GM23338 (cell line): ENCODE measurements at regions not wholly inside any gene's neighbourhood (a gene's known extent, or its start where the extent isn't known, plus 50 kb on each side); places are given as distances from the start of the nearest gene placed in this dataset.

ENCODE experiments used
- ATAC-seq: fragments of 200-7000 bp; cut with Tn5 transposase; 3 replicates; pipeline ENCODE4 v1.9.1; 2020
- DNase-seq: peaks from one replicate; pipeline ENCODE4 v3.0.0-alpha.2; 2015; ENCODE audit warnings: low spot score
- H2AFZ ChIP-seq: fragments of 200-600 bp; sonication (generic); 2 replicates; pipeline ENCODE4 v1.8.0; 2016; ENCODE audit warnings: antibody characterized with exemption, mild to moderate bottlenecking, moderate library complexity
- H3F3A ChIP-seq: fragments of 200-600 bp; sonication (generic); replicated peaks from 2 replicates; pipeline ENCODE4 v1.8.0; 2017; ENCODE audit warnings: antibody characterized with exemption, mixed run types, low read depth
- H3K27ac ChIP-seq: fragments of 200-600 bp; sonication (generic); 2 replicates; pipeline ENCODE4 v1.6.1; 2016; ENCODE audit warnings: low read depth
- H3K27me3 ChIP-seq: fragments of 200-600 bp; sonication (generic); 2 replicates; pipeline ENCODE4 v1.8.0; 2016; ENCODE audit warnings: mild to moderate bottlenecking, mixed run types, moderate library complexity; ENCODE audit not compliant: insufficient read depth
- H3K36me3 ChIP-seq: fragments of 200-600 bp; sonication (generic); 2 replicates; pipeline ENCODE4 v1.8.0; 2016; ENCODE audit warnings: mild to moderate bottlenecking; ENCODE audit not compliant: insufficient read depth
- H3K4me1 ChIP-seq: fragments of 200-600 bp; sonication (generic); 2 replicates; pipeline ENCODE4 v1.8.0; 2016; ENCODE audit warnings: mild to moderate bottlenecking, moderate library complexity; ENCODE audit not compliant: insufficient read depth
- H3K4me2 ChIP-seq: fragments of 200-600 bp; sonication (generic); 2 replicates; pipeline ENCODE4 v1.7.1; 2017; ENCODE audit warnings: mixed run types
- H3K4me3 ChIP-seq: fragments of 200-600 bp; sonication (generic); 2 replicates; pipeline ENCODE4 v1.6.1; 2016; ENCODE audit warnings: mixed run types
- H3K79me2 ChIP-seq: fragments of 200-600 bp; sonication (generic); replicated peaks from 2 replicates; pipeline ENCODE4 v1.8.0; 2017; ENCODE audit warnings: mild to moderate bottlenecking; ENCODE audit not compliant: insufficient read depth
- H3K9me2 ChIP-seq: fragments of 200-600 bp; sonication (generic); 2 replicates; pipeline ENCODE4 v1.8.0; 2017; ENCODE audit not compliant: insufficient read depth
- H4K20me1 ChIP-seq: fragments of 200-600 bp; sonication (generic); replicated peaks from 2 replicates; pipeline ENCODE4 v1.8.0; 2017; ENCODE audit warnings: mild to moderate bottlenecking; ENCODE audit not compliant: insufficient read depth
- H3K27ac Mint-ChIP-seq: 2 replicates; pipeline ENCODE4 v1.8.0; 2020; ENCODE audit warnings: inconsistent platforms, mild to moderate bottlenecking, moderate library complexity, mixed read lengths
- H3K27me3 Mint-ChIP-seq: 3 replicates; pipeline ENCODE4 v1.8.0; 2022; ENCODE audit warnings: low read depth, mild to moderate bottlenecking, moderate library complexity, mixed read lengths, inconsistent platforms; ENCODE audit not compliant: insufficient read depth, poor library complexity
- H3K36me3 Mint-ChIP-seq: 3 replicates; pipeline ENCODE4 v1.8.0; 2021; ENCODE audit warnings: low read depth, mild to moderate bottlenecking, inconsistent platforms, moderate library complexity, mixed read lengths
- H3K4me1 Mint-ChIP-seq: 3 replicates; pipeline ENCODE4 v1.8.0; 2020; ENCODE audit warnings: mild to moderate bottlenecking, inconsistent platforms, mixed read lengths
- H3K4me3 Mint-ChIP-seq: 3 replicates; pipeline ENCODE4 v1.8.0; 2021; ENCODE audit warnings: moderate library complexity, mild to moderate bottlenecking, inconsistent platforms, mixed read lengths
- H3K9me3 Mint-ChIP-seq: 3 replicates; pipeline ENCODE4 v1.8.0; 2020; ENCODE audit warnings: moderate library complexity, mild to moderate bottlenecking, inconsistent platforms, mixed read lengths
- EZH2 ChIP-seq: fragments of 200-600 bp; sonication (generic); IDR thresholded peaks from one replicate; pipeline ENCODE4 v1.8.0; 2017; ENCODE audit warnings: antibody characterized with exemption, mild to moderate bottlenecking, low read depth; ENCODE audit not compliant: unreplicated experiment
- EZH2phosphoT487 ChIP-seq: fragments of 200-600 bp; sonication (generic); IDR thresholded peaks from one replicate; pipeline ENCODE4 v1.8.1; 2018; ENCODE audit warnings: antibody characterized with exemption; ENCODE audit not compliant: unreplicated experiment
- JUNB ChIP-seq: IDR thresholded peaks from one replicate; pipeline ENCODE4 v1.6.1; 2016; ENCODE audit warnings: antibody characterized with exemption; ENCODE audit not compliant: unreplicated experiment
- NANOG ChIP-seq: IDR thresholded peaks from 2 replicates; pipeline ENCODE4 v1.6.1; 2016; ENCODE audit warnings: antibody characterized with exemption, borderline replicate concordance
- POLR2AphosphoS5 ChIP-seq: IDR thresholded peaks from 2 replicates; pipeline ENCODE4 v1.6.1; 2016; ENCODE audit warnings: antibody characterized with exemption, low read depth
- ZNF331 ChIP-seq: fragments of 250-450 bp; sonication (Bioruptor Pico); IDR thresholded peaks from 2 replicates; pipeline ENCODE4 v1.5.0; 2020; ENCODE audit warnings: low read depth, mild to moderate bottlenecking, moderate library complexity
- TF ChIP-seq, protein P1 (sequence below): fragments of 250-450 bp; sonication (Bioruptor Pico); IDR thresholded peaks from 2 replicates; pipeline ENCODE4 v1.5.0; 2020; ENCODE audit warnings: mild to moderate bottlenecking, moderate library complexity
- TF ChIP-seq, protein P2 (sequence below): IDR thresholded peaks from 2 replicates; pipeline ENCODE4 v1.6.1; 2016; ENCODE audit warnings: antibody characterized with exemption
- TF ChIP-seq, protein P3 (sequence below), 2 experiments: fragments of 200-600 bp in 1 of 2; sonication (generic) in 1 of 2; conservative IDR thresholded peaks; 2 replicates each; pipeline versions ENCODE4 v1.5.1 to v1.6.1; 2016 to 2017; ENCODE audit warnings: antibody characterized with exemption in 2 of 2, low read depth in 2 of 2, mild to moderate bottlenecking in 2 of 2, moderate library complexity in 1 of 2

DNA sequence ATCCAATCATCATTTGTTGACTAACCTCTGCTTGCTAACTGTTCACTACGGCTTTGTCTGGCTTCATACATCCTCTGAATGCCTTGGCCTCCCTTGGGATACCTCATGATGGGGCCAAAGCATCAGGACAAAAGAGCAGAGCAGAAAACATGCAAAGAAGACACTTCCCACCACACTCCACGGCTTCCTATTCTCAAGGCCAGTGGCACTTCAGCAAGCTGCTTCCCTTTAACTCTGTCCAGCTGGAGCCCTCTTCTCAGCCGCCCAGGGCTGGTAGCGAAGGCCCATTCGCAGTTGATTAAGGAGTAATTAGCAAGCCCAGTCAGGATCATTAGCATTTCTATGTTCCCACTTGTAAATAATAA lies 224.3 kb upstream of the FGGY start:
- H3K9me2 ChIP-seq, result no peaks in the 10 kb centered on the region
- peak overlapping the region; percentile 72 for H3K27ac ChIP-seq
- H3K4me1 Mint-ChIP-seq, result peaks cover 62% of the 10 kb centered on the region
- no peaks in the 10 kb centered on the region for H4K20me1 ChIP-seq
- peak overlapping the region; percentile 79 for H3K27ac Mint-ChIP-seq
- TF ChIP-seq NANOG (peak; percentile 92), ZNF331 (no peak), POLR2AphosphoS5 (no peak), EZH2 (no peak), JUNB (no peak), EZH2phosphoT487 (no peak)
- TF ChIP-seq, protein P1, sequence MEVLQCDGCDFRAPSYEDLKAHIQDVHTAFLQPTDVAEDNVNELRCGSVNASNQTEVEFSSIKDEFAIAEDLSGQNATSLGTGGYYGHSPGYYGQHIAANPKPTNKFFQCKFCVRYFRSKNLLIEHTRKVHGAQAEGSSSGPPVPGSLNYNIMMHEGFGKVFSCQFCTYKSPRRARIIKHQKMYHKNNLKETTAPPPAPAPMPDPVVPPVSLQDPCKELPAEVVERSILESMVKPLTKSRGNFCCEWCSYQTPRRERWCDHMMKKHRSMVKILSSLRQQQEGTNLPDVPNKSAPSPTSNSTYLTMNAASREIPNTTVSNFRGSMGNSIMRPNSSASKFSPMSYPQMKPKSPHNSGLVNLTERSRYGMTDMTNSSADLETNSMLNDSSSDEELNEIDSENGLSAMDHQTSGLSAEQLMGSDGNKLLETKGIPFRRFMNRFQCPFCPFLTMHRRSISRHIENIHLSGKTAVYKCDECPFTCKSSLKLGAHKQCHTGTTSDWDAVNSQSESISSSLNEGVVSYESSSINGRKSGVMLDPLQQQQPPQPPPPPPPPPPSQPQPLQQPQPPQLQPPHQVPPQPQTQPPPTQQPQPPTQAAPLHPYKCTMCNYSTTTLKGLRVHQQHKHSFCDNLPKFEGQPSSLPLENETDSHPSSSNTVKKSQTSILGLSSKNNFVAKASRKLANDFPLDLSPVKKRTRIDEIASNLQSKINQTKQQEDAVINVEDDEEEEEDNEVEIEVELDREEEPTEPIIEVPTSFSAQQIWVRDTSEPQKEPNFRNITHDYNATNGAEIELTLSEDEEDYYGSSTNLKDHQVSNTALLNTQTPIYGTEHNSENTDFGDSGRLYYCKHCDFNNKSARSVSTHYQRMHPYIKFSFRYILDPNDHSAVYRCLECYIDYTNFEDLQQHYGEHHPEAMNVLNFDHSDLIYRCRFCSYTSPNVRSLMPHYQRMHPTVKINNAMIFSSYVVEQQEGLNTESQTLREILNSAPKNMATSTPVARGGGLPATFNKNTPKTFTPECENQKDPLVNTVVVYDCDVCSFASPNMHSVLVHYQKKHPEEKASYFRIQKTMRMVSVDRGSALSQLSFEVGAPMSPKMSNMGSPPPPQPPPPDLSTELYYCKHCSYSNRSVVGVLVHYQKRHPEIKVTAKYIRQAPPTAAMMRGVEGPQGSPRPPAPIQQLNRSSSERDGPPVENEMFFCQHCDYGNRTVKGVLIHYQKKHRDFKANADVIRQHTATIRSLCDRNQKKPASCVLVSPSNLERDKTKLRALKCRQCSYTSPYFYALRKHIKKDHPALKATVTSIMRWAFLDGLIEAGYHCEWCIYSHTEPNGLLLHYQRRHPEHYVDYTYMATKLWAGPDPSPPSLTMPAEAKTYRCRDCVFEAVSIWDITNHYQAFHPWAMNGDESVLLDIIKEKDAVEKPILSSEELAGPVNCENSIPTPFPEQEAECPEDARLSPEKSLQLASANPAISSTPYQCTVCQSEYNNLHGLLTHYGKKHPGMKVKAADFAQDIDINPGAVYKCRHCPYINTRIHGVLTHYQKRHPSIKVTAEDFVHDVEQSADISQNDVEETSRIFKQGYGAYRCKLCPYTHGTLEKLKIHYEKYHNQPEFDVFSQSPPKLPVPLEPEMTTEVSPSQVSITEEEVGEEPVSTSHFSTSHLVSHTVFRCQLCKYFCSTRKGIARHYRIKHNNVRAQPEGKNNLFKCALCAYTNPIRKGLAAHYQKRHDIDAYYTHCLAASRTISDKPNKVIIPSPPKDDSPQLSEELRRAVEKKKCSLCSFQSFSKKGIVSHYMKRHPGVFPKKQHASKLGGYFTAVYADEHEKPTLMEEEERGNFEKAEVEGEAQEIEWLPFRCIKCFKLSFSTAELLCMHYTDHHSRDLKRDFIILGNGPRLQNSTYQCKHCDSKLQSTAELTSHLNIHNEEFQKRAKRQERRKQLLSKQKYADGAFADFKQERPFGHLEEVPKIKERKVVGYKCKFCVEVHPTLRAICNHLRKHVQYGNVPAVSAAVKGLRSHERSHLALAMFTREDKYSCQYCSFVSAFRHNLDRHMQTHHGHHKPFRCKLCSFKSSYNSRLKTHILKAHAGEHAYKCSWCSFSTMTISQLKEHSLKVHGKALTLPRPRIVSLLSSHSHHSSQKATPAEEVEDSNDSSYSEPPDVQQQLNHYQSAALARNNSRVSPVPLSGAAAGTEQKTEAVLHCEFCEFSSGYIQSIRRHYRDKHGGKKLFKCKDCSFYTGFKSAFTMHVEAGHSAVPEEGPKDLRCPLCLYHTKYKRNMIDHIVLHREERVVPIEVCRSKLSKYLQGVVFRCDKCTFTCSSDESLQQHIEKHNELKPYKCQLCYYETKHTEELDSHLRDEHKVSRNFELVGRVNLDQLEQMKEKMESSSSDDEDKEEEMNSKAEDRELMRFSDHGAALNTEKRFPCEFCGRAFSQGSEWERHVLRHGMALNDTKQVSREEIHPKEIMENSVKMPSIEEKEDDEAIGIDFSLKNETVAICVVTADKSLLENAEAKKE, result peak; percentile 70
- TF ChIP-seq, protein P2, sequence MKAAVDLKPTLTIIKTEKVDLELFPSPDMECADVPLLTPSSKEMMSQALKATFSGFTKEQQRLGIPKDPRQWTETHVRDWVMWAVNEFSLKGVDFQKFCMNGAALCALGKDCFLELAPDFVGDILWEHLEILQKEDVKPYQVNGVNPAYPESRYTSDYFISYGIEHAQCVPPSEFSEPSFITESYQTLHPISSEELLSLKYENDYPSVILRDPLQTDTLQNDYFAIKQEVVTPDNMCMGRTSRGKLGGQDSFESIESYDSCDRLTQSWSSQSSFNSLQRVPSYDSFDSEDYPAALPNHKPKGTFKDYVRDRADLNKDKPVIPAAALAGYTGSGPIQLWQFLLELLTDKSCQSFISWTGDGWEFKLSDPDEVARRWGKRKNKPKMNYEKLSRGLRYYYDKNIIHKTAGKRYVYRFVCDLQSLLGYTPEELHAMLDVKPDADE, result no peak
- TF ChIP-seq, protein P3, sequence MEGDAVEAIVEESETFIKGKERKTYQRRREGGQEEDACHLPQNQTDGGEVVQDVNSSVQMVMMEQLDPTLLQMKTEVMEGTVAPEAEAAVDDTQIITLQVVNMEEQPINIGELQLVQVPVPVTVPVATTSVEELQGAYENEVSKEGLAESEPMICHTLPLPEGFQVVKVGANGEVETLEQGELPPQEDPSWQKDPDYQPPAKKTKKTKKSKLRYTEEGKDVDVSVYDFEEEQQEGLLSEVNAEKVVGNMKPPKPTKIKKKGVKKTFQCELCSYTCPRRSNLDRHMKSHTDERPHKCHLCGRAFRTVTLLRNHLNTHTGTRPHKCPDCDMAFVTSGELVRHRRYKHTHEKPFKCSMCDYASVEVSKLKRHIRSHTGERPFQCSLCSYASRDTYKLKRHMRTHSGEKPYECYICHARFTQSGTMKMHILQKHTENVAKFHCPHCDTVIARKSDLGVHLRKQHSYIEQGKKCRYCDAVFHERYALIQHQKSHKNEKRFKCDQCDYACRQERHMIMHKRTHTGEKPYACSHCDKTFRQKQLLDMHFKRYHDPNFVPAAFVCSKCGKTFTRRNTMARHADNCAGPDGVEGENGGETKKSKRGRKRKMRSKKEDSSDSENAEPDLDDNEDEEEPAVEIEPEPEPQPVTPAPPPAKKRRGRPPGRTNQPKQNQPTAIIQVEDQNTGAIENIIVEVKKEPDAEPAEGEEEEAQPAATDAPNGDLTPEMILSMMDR (conservative IDR thresholded peaks at IDR 0.05; ENCODE audit: low read depth in 2 of 2), result 0 out of 4 replicates have a peak, but pooled peaks of 1 of the 2 experiments have one; percentile 12
- no peaks in the 10 kb centered on the region for H3K27me3 ChIP-seq
- peak; percentile 72 for ATAC-seq
- H3K4me1 ChIP-seq, result peaks cover 73% of the 10 kb centered on the region
- no peaks in the 10 kb centered on the region; the same call in 1 of the 2 replicates for H3K79me2 ChIP-seq
- peak overlapping the region; percentile 35; the same call in 1 of the 2 replicates for H3K4me2 ChIP-seq
- DNase-seq, result peak; percentile 26
- H3K9me3 Mint-ChIP-seq, result no peaks in the 10 kb centered on the region
- H3K4me3 Mint-ChIP-seq, result peak overlapping the region; percentile 5; the same call in 2 of the 3 replicates
- H2AFZ ChIP-seq, result no peak overlapping the region
- H3K27me3 Mint-ChIP-seq, result no peaks in the 10 kb centered on the region
- no peaks in the 10 kb centered on the region; the same call in 2 of the 3 replicates for H3K36me3 Mint-ChIP-seq
- peaks cover 20% of the 10 kb centered on the region for H3F3A ChIP-seq
- no peaks in the 10 kb centered on the region for H3K36me3 ChIP-seq
- H3K4me3 ChIP-seq, result 0 out of 2 replicates have a peak overlapping the region, but pooled peaks have one; percentile 12
